ENCODE measurements at regions not wholly inside any gene's neighbourhood (a gene's known extent, or its start where the extent isn't known, plus 50 kb on each side); places are given as distances from the start of the nearest gene placed in this dataset.
A peak's percentile ranks its signal among the peaks of the same experiment; 100 is the strongest.

- H2AFZ ChIP-seq (ENCODE audit: low read length): no peak overlapping the region
Observed at GRCh38 chr6:19613678-19614077, 223.5 kb upstream of the ID4 start.

GRCh38 chr6:19616022-19616421 is 221.1 kb upstream of the ID4 start:
- no peaks in the 10 kb centered on the region for H3K27me3 ChIP-seq (ENCODE audit: insufficient read depth, low read length)
- TF ChIP-seq CTCF (IDR thresholded peaks at IDR 0.05; ENCODE audit: low read length): no peak
- no peak for TF ChIP-seq EZH2 (IDR thresholded peaks at IDR 0.05; ENCODE audit: borderline replicate concordance, low read length)
- H3K9me2 ChIP-seq (ENCODE audit: low read depth, low read length): no peaks in the 10 kb centered on the region
- H3K9me3 ChIP-seq (ENCODE audit: low read length): no peaks in the 10 kb centered on the region
- H3K9ac ChIP-seq (ENCODE audit: low read length): no peak overlapping the region
- H3K36me3 ChIP-seq (ENCODE audit: insufficient read depth, low read length): no peaks in the 10 kb centered on the region
- H3K79me2 ChIP-seq (ENCODE audit: insufficient read depth, low read length): no peaks in the 10 kb centered on the region
- no peaks in the 10 kb centered on the region for H3K4me1 ChIP-seq (ENCODE audit: insufficient read depth, low read length, severe bottlenecking)
- H2AFZ ChIP-seq (ENCODE audit: low read length): no peak overlapping the region
- H3K4me2 ChIP-seq (ENCODE audit: low read length): no peak overlapping the region
- H3K27ac ChIP-seq (ENCODE audit: low read depth, low read length, poor library complexity, severe bottlenecking): no peak overlapping the region
- no peaks in the 10 kb centered on the region for H3F3A ChIP-seq (ENCODE audit: insufficient read depth, low read length)
- H4K20me1 ChIP-seq (ENCODE audit: insufficient read depth, low read length): no peaks in the 10 kb centered on the region
- no peak overlapping the region for H3K4me3 ChIP-seq (ENCODE audit: low read depth, low read length, poor library complexity, severe bottlenecking)

More at GRCh38 chr6:19613678-19614077, 223.5 kb upstream of the ID4 start:
- Histone ChIP-seq H3K4me3 (ENCODE audit: low read depth, low read length, poor library complexity, severe bottlenecking) (no peak overlapping the region), H3K27ac (ENCODE audit: low read depth, low read length, poor library complexity, severe bottlenecking) (no peak overlapping the region), H3F3A (ENCODE audit: insufficient read depth, low read length) (no peaks in the 10 kb centered on the region), H3K9me3 (ENCODE audit: low read length) (no peaks in the 10 kb centered on the region), H3K9ac (ENCODE audit: low read length) (no peak overlapping the region), H3K4me2 (ENCODE audit: low read length) (no peak overlapping the region), H3K27me3 (ENCODE audit: insufficient read depth, low read length) (no peaks in the 10 kb centered on the region), H4K20me1 (ENCODE audit: insufficient read depth, low read length) (no peaks in the 10 kb centered on the region), H3K4me1 (ENCODE audit: insufficient read depth, low read length, severe bottlenecking) (no peaks in the 10 kb centered on the region), H3K79me2 (ENCODE audit: insufficient read depth, low read length) (no peaks in the 10 kb centered on the region), H3K9me2 (ENCODE audit: low read depth, low read length) (no peaks in the 10 kb centered on the region), H3K36me3 (ENCODE audit: insufficient read depth, low read length) (no peaks in the 10 kb centered on the region)
- TF ChIP-seq EZH2 (IDR thresholded peaks at IDR 0.05; ENCODE audit: borderline replicate concordance, low read length) (no peak), CTCF (IDR thresholded peaks at IDR 0.05; ENCODE audit: low read length) (peak; percentile 35)

- H3K4me1 ChIP-seq (ENCODE audit: insufficient read depth, low read length, severe bottlenecking): no peaks in the 10 kb centered on the region
- H3K36me3 ChIP-seq (ENCODE audit: insufficient read depth, low read length): no peaks in the 10 kb centered on the region
- H3K4me3 ChIP-seq (ENCODE audit: low read depth, low read length, poor library complexity, severe bottlenecking): no peak overlapping the region
- no peak overlapping the region for H3K4me2 ChIP-seq (ENCODE audit: low read length)
- H3K27me3 ChIP-seq (ENCODE audit: insufficient read depth, low read length): no peaks in the 10 kb centered on the region
- H3K79me2 ChIP-seq (ENCODE audit: insufficient read depth, low read length): no peaks in the 10 kb centered on the region
- no peaks in the 10 kb centered on the region for H3K9me2 ChIP-seq (ENCODE audit: low read depth, low read length)
- no peak overlapping the region for H3K9ac ChIP-seq (ENCODE audit: low read length)
- no peak overlapping the region for H3K27ac ChIP-seq (ENCODE audit: low read depth, low read length, poor library complexity, severe bottlenecking)
- no peaks in the 10 kb centered on the region for H3K9me3 ChIP-seq (ENCODE audit: low read length)
- H4K20me1 ChIP-seq (ENCODE audit: insufficient read depth, low read length): no peaks in the 10 kb centered on the region
- no peak for TF ChIP-seq EZH2 (IDR thresholded peaks at IDR 0.05; ENCODE audit: borderline replicate concordance, low read length)
- TF ChIP-seq CTCF (IDR thresholded peaks at IDR 0.05; ENCODE audit: low read length): no peak
- H3F3A ChIP-seq (ENCODE audit: insufficient read depth, low read length): no peaks in the 10 kb centered on the region
- no peak overlapping the region for H2AFZ ChIP-seq (ENCODE audit: low read length)
Observed at GRCh38 chr6:19632230-19632629, 204.9 kb upstream of the ID4 start.

Data from OCI-LY1 (cell line).